GM23248 (cell line): ENCODE measurements at regions not wholly inside any gene's neighbourhood (a gene's known extent, or its start where the extent isn't known, plus 50 kb on each side); places are given as distances from the start of the nearest gene placed in this dataset.

Experiments
- EZH2 ChIP-seq: fragments of 200-600 bp; sonication (generic); IDR thresholded peaks from 2 replicates; pipeline ENCODE4 v1.6.1; 2018; ENCODE audit warnings: antibody characterized with exemption, mild to moderate bottlenecking; ENCODE audit not compliant: insufficient read depth, poor library complexity, severe bottlenecking
- EZH2phosphoT487 ChIP-seq: fragments of 200-600 bp; sonication (generic); IDR thresholded peaks from 2 replicates; pipeline ENCODE4 v1.6.1; 2018; ENCODE audit warnings: antibody characterized with exemption, moderate library complexity, mild to moderate bottlenecking, low read depth; ENCODE audit not compliant: insufficient read depth

- TF ChIP-seq EZH2 (no peak), EZH2phosphoT487 (no peak)
These were observed 2719.4 kb downstream of the PCDH9 start for GRCh38 chr13:64510747-64511146.
